K562 (cell line): ENCODE measurements at regions not wholly inside any gene's neighbourhood (a gene's known extent, or its start where the extent isn't known, plus 50 kb on each side); places are given as distances from the start of the nearest gene placed in this dataset.

Experiments
- ATAC-seq: fragments of 200-7000 bp; cut with Tn5 transposase; 3 replicates; pipeline ENCODE4 v1.9.1; 2020; ENCODE audit warnings: moderate library complexity
- BruUV-seq: library from RNA; stranded (reverse); fragments of 400-500 nt; replicated peaks from 2 replicates; lab custom pipeline; 2021; lab: Mats Ljungman, UMichigan
- CTCF ChIA-PET: fragments of 300-600 bp; formaldehyde crosslinking; extraction: SDS; loops from one replicate; lab custom pipeline; 2021; ENCODE audit warnings: low intra/inter-chr PET ratio; lab: Yijun Ruan, JAX
- POLR2A ChIA-PET: fragments of 300-600, 350-650 bp; sonication (Branson Sonifier 250); formaldehyde crosslinking; extraction: SDS; loops from one replicate; lab custom pipeline; 2021; ENCODE audit warnings: antibody characterized with exemption, inconsistent platforms; lab: Yijun Ruan, JAX
- DNase-seq, 4 experiments: peaks; one replicate each; pipeline versions ENCODE4 v3.0.0 to v3.0.0-alpha.2; 2011 to 2018; ENCODE audit warnings: low spot score in 3 of 4, mixed read lengths in 3 of 4; ENCODE audit errors: extremely low read depth in 1 of 4
- FAIRE-seq: peaks from 2 replicates; lab custom pipeline; 2011; peaks lifted over from hg19 to GRCh38; lab: Jason Lieb, UNC
- H2AFZ ChIP-seq: 2 replicates; pipeline ENCODE4 v1.6.0; 2011; ENCODE audit warnings: low read depth, low read length, control low read depth, inconsistent platforms
- H3K27ac ChIP-seq: fragments of 200-600 bp; 3 replicates; pipeline ENCODE4 v1.8.0; 2011; ENCODE audit warnings: low read depth, mild to moderate bottlenecking, control low read depth, inconsistent platforms, low read length, moderate library complexity, mixed read lengths; ENCODE audit errors: extremely low read depth
- H3K27me3 ChIP-seq, 2 experiments: fragments of 300-600 bp in 1 of 2; 2 replicates in 1 of 2; 3 replicates in 1 of 2; pipeline versions ENCODE4 v1.6.0 to v1.8.0; 2011; ENCODE audit warnings: inconsistent platforms in 2 of 2, low read length in 2 of 2, mild to moderate bottlenecking in 1 of 2, mixed read lengths in 1 of 2, moderate library complexity in 1 of 2; ENCODE audit not compliant: control insufficient read depth in 2 of 2, insufficient read depth in 2 of 2
- H3K36me3 ChIP-seq: fragments of 300-600 bp; 3 replicates; pipeline ENCODE4 v1.8.0; 2011; ENCODE audit warnings: mild to moderate bottlenecking, low read length, inconsistent platforms; ENCODE audit not compliant: control insufficient read depth, insufficient read depth
- H3K4me1 ChIP-seq, 2 experiments: fragments of 200-600 bp in 1 of 2; replicated peaks in 1 of 2; 2 replicates in 1 of 2; 3 replicates in 1 of 2; pipeline versions ENCODE4 v1.5.1 to v1.8.0; 2011; ENCODE audit warnings: inconsistent platforms in 2 of 2, low read length in 2 of 2, mild to moderate bottlenecking in 1 of 2, mixed read lengths in 1 of 2, moderate library complexity in 1 of 2; ENCODE audit not compliant: control insufficient read depth in 2 of 2, insufficient read depth in 2 of 2
- H3K4me2 ChIP-seq: 2 replicates; pipeline ENCODE4 v1.6.1; 2011; ENCODE audit warnings: low read length, control low read depth, inconsistent platforms, mixed read lengths; ENCODE audit not compliant: insufficient read depth
- H3K4me3 ChIP-seq: fragments of 200-600 bp; sonication (generic), shearing (Covaris generic); 2 replicates; pipeline ENCODE4 v1.5.1; 2016; ENCODE audit warnings: control low read depth, inconsistent platforms
- H3K79me2 ChIP-seq: fragments of 200-600 bp; 3 replicates; pipeline ENCODE4 v1.8.0; 2011; ENCODE audit warnings: low read length, inconsistent platforms; ENCODE audit not compliant: control insufficient read depth, insufficient read depth
- H3K9ac ChIP-seq, 2 experiments: 2 replicates each; pipeline versions ENCODE4 v1.6.0 to v1.6.1; 2011; ENCODE audit warnings: low read depth in 2 of 2, low read length in 2 of 2, control low read depth in 1 of 2, inconsistent platforms in 1 of 2, mild to moderate bottlenecking in 1 of 2, mixed read lengths in 1 of 2; ENCODE audit not compliant: insufficient read depth in 1 of 2
- H3K9me1 ChIP-seq: one replicate; pipeline ENCODE4 v1.6.0; 2011; ENCODE audit warnings: inconsistent platforms, mild to moderate bottlenecking, low read length, moderate library complexity; ENCODE audit not compliant: control insufficient read depth, insufficient read depth
- H3K9me3 ChIP-seq: replicated peaks from 2 replicates; pipeline ENCODE4 v1.5.1; 2011; ENCODE audit warnings: low read depth, low read length, inconsistent platforms; ENCODE audit not compliant: control insufficient read depth, insufficient read depth
- H4K20me1 ChIP-seq: replicated peaks from 2 replicates; pipeline ENCODE4 v1.6.1; 2011; ENCODE audit warnings: low read length, inconsistent platforms, mixed read lengths; ENCODE audit not compliant: control insufficient read depth, insufficient read depth
- CBX2 ChIP-seq: fragments of 200-600 bp; sonication (generic); IDR thresholded peaks from one replicate; pipeline ENCODE4 v1.6.1; 2012; ENCODE audit warnings: mild to moderate bottlenecking, low read length, inconsistent platforms; ENCODE audit not compliant: insufficient read depth, poor library complexity, severe bottlenecking
- ETV6 ChIP-seq, 3 experiments: fragments of 150-350 bp in 1 of 3; sonication (generic) in 1 of 3; formaldehyde crosslinking in 1 of 3; IDR thresholded peaks; 2 replicates each; pipeline versions ENCODE4 v1.6.1 to v1.8.0; 2014 to 2022; ENCODE audit warnings: borderline replicate concordance in 2 of 3, low read depth in 2 of 3, antibody characterized with exemption in 1 of 3, low read length in 1 of 3, mild to moderate bottlenecking in 1 of 3, missing genetic modification reagents in 1 of 3
- ILK ChIP-seq: fragments of 450-650 bp; IDR thresholded peaks from 2 replicates; pipeline ENCODE4 v1.6.1; 2016; ENCODE audit warnings: missing genetic modification characterization, low read depth, mild to moderate bottlenecking, missing compliant biosample characterization, moderate library complexity, borderline replicate concordance
- NR4A1 ChIP-seq, 2 experiments: fragments of 250-450 bp in 1 of 2; fragments of 450-650 bp in 1 of 2; sonication (Bioruptor Pico) in 1 of 2; IDR thresholded peaks; 2 replicates each; pipeline versions ENCODE4 v1.4.0 to v1.6.1; 2016 to 2020; ENCODE audit warnings: mild to moderate bottlenecking in 2 of 2, missing compliant biosample characterization in 1 of 2, missing genetic modification characterization in 1 of 2, moderate library complexity in 1 of 2
- PKNOX1 ChIP-seq: fragments of 450-650 bp; IDR thresholded peaks from 2 replicates; pipeline ENCODE4 v1.6.1; 2016
- TAL1 ChIP-seq: fragments of 450-650 bp; IDR thresholded peaks from 2 replicates; pipeline ENCODE4 v1.6.1; 2016; ENCODE audit warnings: mild to moderate bottlenecking
- ZNF740 ChIP-seq, 3 experiments: fragments of 200-800 bp in 1 of 3; sonication (Bioruptor generic) in 1 of 3; sonication (generic) in 1 of 3; formaldehyde crosslinking in 1 of 3; IDR thresholded peaks; 2 replicates each; pipeline versions ENCODE4 v1.6.1 to v1.8.0; 2016 to 2022; ENCODE audit warnings: mild to moderate bottlenecking in 2 of 3, missing compliant biosample characterization in 2 of 3, missing genetic modification characterization in 2 of 3, missing genetic modification reagents in 1 of 3
- WGBS: fragments of 100-300 bp; shearing (Covaris generic); methylation state at CpG from one replicate; pipeline ENCODE4 v1.1.6; 2016; ENCODE audit warnings: low coverage, mixed read lengths; ENCODE audit not compliant: insufficient coverage; ENCODE audit errors: missing lambda C conversion rate; 5-methylcytosine and 5-hydroxymethylcytosine counted together
- in situ Hi-C: fragments of 300-500 bp; cut with MboI; formaldehyde crosslinking; loops from 4 replicates; pipeline ENCODE4 v1.15.0; 2018; ENCODE audit warnings: inconsistent platforms, mixed read lengths
- intact Hi-C: fragments of 100-400 bp; cut with micrococcal nuclease; formaldehyde crosslinking; loops from 2 replicates; pipeline ENCODE4 v1.14.2; 2022

GRCh38 chr20:11094196-11094595 lies 420.4 kb upstream of the JAG1 start:
- no peak overlapping the region for H3K4me3 ChIP-seq
- no peak overlapping the region for H3K4me2 ChIP-seq
- FAIRE-seq (no peak), DNase-seq (no peak), ATAC-seq (no peak)
- no peaks in the 10 kb centered on the region for H3K9me3 ChIP-seq
- in situ Hi-C loops (no loop called here), intact Hi-C loops (no loop called here)
- no peak overlapping the region for H3K9ac ChIP-seq
- 0% methylated on average over 1 of the region's 1 CpG for WGBS
- POLR2A ChIA-PET, result no interaction called here
- no peaks in the 10 kb centered on the region for H3K79me2 ChIP-seq
- BruUV-seq, result no TSS peak
- no peaks in the 10 kb centered on the region for H3K9me1 ChIP-seq
- TF ChIP-seq TAL1 (no peak), ILK (tag) (no peak), ETV6 (IDR thresholded peaks at IDR 0.05; ENCODE audit: borderline replicate concordance in 1 of 2, low read depth in 2 of 2, low read length in 1 of 2) (no peak), ETV6 (CRISPR knock-in tag; IDR thresholded peaks at IDR 0.05; ENCODE audit: borderline replicate concordance) (no peak), CBX2 (no peak), NR4A1 (CRISPR knock-in tag; IDR thresholded peaks at IDR 0.05) (no peak), NR4A1 (tag; IDR thresholded peaks at IDR 0.05) (no peak), ZNF740 (CRISPR knock-in tag; IDR thresholded peaks at IDR 0.05) (no peak), ZNF740 (tag; IDR thresholded peaks at IDR 0.05) (no peak), PKNOX1 (no peak)
- no peak overlapping the region for H2AFZ ChIP-seq
- CTCF ChIA-PET, result no interaction called here
- H4K20me1 ChIP-seq, result no peaks in the 10 kb centered on the region
- no peak overlapping the region for H3K27ac ChIP-seq
- H3K27me3 ChIP-seq, result no peaks in the 10 kb centered on the region
- H3K4me1 ChIP-seq, result no peaks in the 10 kb centered on the region
- H3K36me3 ChIP-seq, result no peaks in the 10 kb centered on the region
